HepG2 (cell line): ENCODE measurements at regions not wholly inside any gene's neighbourhood (a gene's known extent, or its start where the extent isn't known, plus 50 kb on each side); places are given as distances from the start of the nearest gene placed in this dataset.

Experiments
- ATAC-seq: fragments of 200-7000 bp; cut with Tn5 transposase; 3 replicates; pipeline ENCODE4 v1.9.1; 2020; ENCODE audit warnings: mild to moderate bottlenecking, moderate library complexity
- BruUV-seq: library from RNA; stranded (reverse); fragments of 400-500 nt; replicated peaks from 2 replicates; lab custom pipeline; 2021; lab: Mats Ljungman, UMichigan
- CTCF ChIA-PET: fragments of 300-600 bp; formaldehyde crosslinking; extraction: SDS; loops from one replicate; lab custom pipeline; 2021; ENCODE audit warnings: low total read pairs, inconsistent platforms, low intra/inter-chr PET ratio; lab: Yijun Ruan, JAX
- POLR2A ChIA-PET: fragments of 350-600 bp; sonication (Branson Sonifier 250); formaldehyde crosslinking; loops from one replicate; lab custom pipeline; 2020; ENCODE audit warnings: antibody characterized with exemption, inconsistent platforms; lab: Yijun Ruan, JAX
- DNase-seq: peaks from one replicate; pipeline ENCODE4 v3.0.0-alpha.2; 2015; ENCODE audit warnings: low spot score
- FAIRE-seq: peaks from 3 replicates; lab custom pipeline; 2011; peaks lifted over from hg19 to GRCh38; lab: Jason Lieb, UNC
- H2AFZ ChIP-seq: one replicate; pipeline ENCODE4 v1.6.1; 2011; ENCODE audit warnings: low read length, inconsistent platforms
- H3K27ac ChIP-seq: fragments of 300-600 bp; 3 replicates; pipeline ENCODE4 v1.8.0; 2011; ENCODE audit warnings: mixed run types, mild to moderate bottlenecking, mixed read lengths, low read length, inconsistent platforms; ENCODE audit not compliant: insufficient read depth; ENCODE audit errors: extremely low read length
- H3K27me3 ChIP-seq, 2 experiments: fragments of 200-600 bp in 1 of 2; 2 replicates in 1 of 2; 3 replicates in 1 of 2; pipeline versions ENCODE4 v1.6.0 to v1.8.0; 2011; ENCODE audit warnings: low read length in 2 of 2, mild to moderate bottlenecking in 2 of 2, moderate library complexity in 2 of 2, inconsistent platforms in 1 of 2; ENCODE audit not compliant: insufficient read depth in 2 of 2, control insufficient read depth in 1 of 2
- H3K36me3 ChIP-seq, 2 experiments: fragments of 200-600 bp in 1 of 2; replicated peaks in 1 of 2; 2 replicates in 1 of 2; 3 replicates in 1 of 2; pipeline versions ENCODE4 v1.5.1 to v1.8.0; 2011; ENCODE audit warnings: low read length in 2 of 2, inconsistent platforms in 1 of 2; ENCODE audit not compliant: insufficient read depth in 2 of 2, control insufficient read depth in 1 of 2
- H3K4me1 ChIP-seq: 2 replicates; pipeline ENCODE4 v1.5.1; 2012; ENCODE audit warnings: low read length, inconsistent platforms; ENCODE audit not compliant: insufficient read depth
- H3K4me2 ChIP-seq: 2 replicates; pipeline ENCODE4 v1.6.0; 2011; ENCODE audit warnings: low read depth, low read length, inconsistent platforms
- H3K4me3 ChIP-seq, 3 experiments: fragments of 200-600 bp in 1 of 3; sonication (generic), shearing (Covaris generic) in 1 of 3; replicated peaks in 1 of 3; 2 replicates each; pipeline ENCODE4 v1.5.1; 2011 to 2016; ENCODE audit warnings: low read length in 3 of 3, inconsistent platforms in 2 of 3, low read depth in 2 of 3, mild to moderate bottlenecking in 2 of 3, control low read depth in 1 of 3, mixed read lengths in 1 of 3; ENCODE audit not compliant: insufficient read depth in 1 of 3
- H3K79me2 ChIP-seq: one replicate; pipeline ENCODE4 v1.6.1; 2011; ENCODE audit warnings: low read length, inconsistent platforms; ENCODE audit not compliant: insufficient read depth
- H3K9ac ChIP-seq: 2 replicates; pipeline ENCODE4 v1.6.0; 2011; ENCODE audit warnings: mild to moderate bottlenecking, low read depth, low read length, inconsistent platforms; ENCODE audit not compliant: insufficient read depth
- H3K9me3 ChIP-seq: 2 replicates; pipeline ENCODE4 v1.5.1; 2012; ENCODE audit warnings: mild to moderate bottlenecking, low read length
- H4K20me1 ChIP-seq: 2 replicates; pipeline ENCODE4 v1.6.0; 2011; ENCODE audit warnings: inconsistent platforms, mild to moderate bottlenecking, low read length, moderate library complexity; ENCODE audit not compliant: insufficient read depth
- BCL3 ChIP-seq: sonication (generic); formaldehyde crosslinking; IDR thresholded peaks from 2 replicates; pipeline ENCODE4 v1.5.1; 2020; ENCODE audit warnings: mild to moderate bottlenecking, missing genetic modification reagents, moderate library complexity
- GATA4 ChIP-seq: sonication (generic); IDR thresholded peaks from 2 replicates; pipeline ENCODE4 v1.6.1; 2016; ENCODE audit warnings: antibody characterized with exemption, low read depth, borderline replicate concordance
- MXD4 ChIP-seq: IDR thresholded peaks from 2 replicates; pipeline ENCODE4 v1.6.1; 2016; ENCODE audit warnings: mild to moderate bottlenecking, missing biosample characterization, missing genetic modification reagents
- PREB ChIP-seq: sonication (generic); formaldehyde crosslinking; IDR thresholded peaks from 2 replicates; pipeline ENCODE4 v1.4.0; 2020; ENCODE audit warnings: missing genetic modification reagents
- SIX4 ChIP-seq: sonication (generic); formaldehyde crosslinking; IDR thresholded peaks from 2 replicates; pipeline ENCODE4 v1.4.0; 2020; ENCODE audit warnings: missing genetic modification reagents
- TEAD3 ChIP-seq: optimal IDR thresholded peaks from 2 replicates; pipeline ENCODE3; 2016; ENCODE audit warnings: borderline replicate concordance
- TFDP2 ChIP-seq: sonication (generic); formaldehyde crosslinking; IDR thresholded peaks from 2 replicates; pipeline ENCODE4 v1.4.0; 2020; ENCODE audit warnings: missing genetic modification reagents
- XBP1 ChIP-seq: sonication (generic); formaldehyde crosslinking; IDR thresholded peaks from 2 replicates; pipeline ENCODE4 v1.5.0; 2020; ENCODE audit warnings: missing genetic modification reagents
- YY1 ChIP-seq: IDR thresholded peaks from 2 replicates; pipeline ENCODE4 v1.6.1; 2011; ENCODE audit warnings: low read length, low read depth, moderate library complexity, mild to moderate bottlenecking; ENCODE audit not compliant: insufficient read depth, insufficient replicate concordance
- ZBTB7A ChIP-seq: sonication (generic); formaldehyde crosslinking; IDR thresholded peaks from 2 replicates; pipeline ENCODE4 v1.8.0; 2022; ENCODE audit warnings: mild to moderate bottlenecking, missing genetic modification reagents
- ZKSCAN5 ChIP-seq: sonication (generic); formaldehyde crosslinking; IDR thresholded peaks from 2 replicates; pipeline ENCODE4 v1.5.1; 2020; ENCODE audit warnings: mild to moderate bottlenecking, missing genetic modification reagents
- ZNF143 ChIP-seq: sonication (generic); formaldehyde crosslinking; IDR thresholded peaks from 2 replicates; pipeline ENCODE4 v1.4.0; 2020; ENCODE audit warnings: missing genetic modification reagents
- ZNF589 ChIP-seq: sonication (generic); formaldehyde crosslinking; conservative IDR thresholded peaks from 2 replicates; pipeline ENCODE4 v1.8.0; 2022; ENCODE audit warnings: mild to moderate bottlenecking, moderate library complexity, missing genetic modification reagents
- ZNF660 ChIP-seq: sonication (generic); formaldehyde crosslinking; IDR thresholded peaks from 2 replicates; pipeline ENCODE4 v1.5.1; 2020; ENCODE audit warnings: mild to moderate bottlenecking, low read depth, missing genetic modification reagents, borderline replicate concordance
- ZNF746 ChIP-seq: sonication (generic); formaldehyde crosslinking; IDR thresholded peaks from 2 replicates; pipeline ENCODE4 v1.8.0; 2022; ENCODE audit warnings: mild to moderate bottlenecking, missing genetic modification reagents
- ZNF782 ChIP-seq: sonication (generic); formaldehyde crosslinking; IDR thresholded peaks from 2 replicates; pipeline ENCODE4 v1.4.0; 2020; ENCODE audit warnings: missing genetic modification reagents, mild to moderate bottlenecking, borderline replicate concordance
- ZSCAN30 ChIP-seq: sonication (generic); formaldehyde crosslinking; IDR thresholded peaks from 2 replicates; pipeline ENCODE4 v1.5.0; 2020; ENCODE audit warnings: mild to moderate bottlenecking, missing genetic modification reagents
- WGBS: methylation state at CpG from one replicate; pipeline ENCODE4 v1.1.6; 2017; ENCODE audit warnings: low lambda C conversion rate; 5-methylcytosine and 5-hydroxymethylcytosine counted together
- in situ Hi-C: cut with HindIII; loops from 2 replicates; pipeline ENCODE4 v1.10.0; 2017; ENCODE audit warnings: low pct_unique_long_range_greater_than_20kb; ENCODE audit not compliant: extremely low pct_ligation_motif_present
- intact Hi-C: fragments of 100-400 bp; cut with micrococcal nuclease; formaldehyde crosslinking; loops from one replicate; pipeline ENCODE4 v1.10.0; 2022; ENCODE audit not compliant: unreplicated experiment

GRCh38 chr4:81966676-81967075 is 407.1 kb downstream of the HNRNPD start (continued):
- no peak for TF ChIP-seq PREB (CRISPR knock-in tag)

- H3K4me3 ChIP-seq, result no peak overlapping the region
- intact Hi-C loops, result no loop called here
- ChIA-PET POLR2A (no interaction called here), CTCF (no interaction called here)
- no peaks in the 10 kb centered on the region for H3K4me1 ChIP-seq
- no peaks in the 10 kb centered on the region for H3K36me3 ChIP-seq
- ATAC-seq, result no peak
- in situ Hi-C loops, result no loop called here
- H3K27me3 ChIP-seq, result no peaks in the 10 kb centered on the region
- no peaks in the 10 kb centered on the region for H3K79me2 ChIP-seq
- TF ChIP-seq GATA4 (no peak), ZNF143 (CRISPR knock-in tag) (no peak), ZSCAN30 (CRISPR knock-in tag) (no peak), TFDP2 (CRISPR knock-in tag) (no peak), SIX4 (CRISPR knock-in tag) (no peak), BCL3 (CRISPR knock-in tag) (no peak), ZNF589 (no peak), MXD4 (no peak), YY1 (no peak), ZBTB7A (CRISPR knock-in tag) (no peak), ZNF782 (no peak), TEAD3 (CRISPR knock-in tag) (no peak), ZKSCAN5 (CRISPR knock-in tag) (no peak), ZNF746 (CRISPR knock-in tag) (no peak), ZNF660 (CRISPR knock-in tag) (no peak), XBP1 (CRISPR knock-in tag) (no peak)
- H3K4me2 ChIP-seq, result no peak overlapping the region
- H3K9me3 ChIP-seq, result no peaks in the 10 kb centered on the region
- no TSS peak for BruUV-seq
- H2AFZ ChIP-seq, result no peak overlapping the region
- no peaks in the 10 kb centered on the region for H4K20me1 ChIP-seq
- no peak for FAIRE-seq
- DNase-seq, result no peak
- H3K9ac ChIP-seq, result no peak overlapping the region
- 0% methylated on average over 5 of the region's 5 CpGs for WGBS
- H3K27ac ChIP-seq, result no peak overlapping the region
These were observed 407.9 kb downstream of the HNRNPD start for GRCh38 chr4:81965911-81966310.
